CD4-positive, alpha-beta T cell (primary cell): ENCODE measurements at regions not wholly inside any gene's neighbourhood (a gene's known extent, or its start where the extent isn't known, plus 50 kb on each side); places are given as distances from the start of the nearest gene placed in this dataset.
A peak's percentile ranks its signal among the peaks of the same experiment; 100 is the strongest.

Experiments used
- ATAC-seq: fragments of 200-7000 bp; cut with Tn5 transposase; one replicate; pipeline ENCODE4 v1.10.0; 2022; ENCODE audit warnings: mild to moderate bottlenecking; ENCODE audit not compliant: poor library complexity
- CTCF ChIA-PET: fragments of 350-600 bp; sonication (Branson Sonifier 250); formaldehyde crosslinking; loops from one replicate; lab custom pipeline; 2021; ENCODE audit warnings: antibody characterized with exemption, inconsistent platforms; lab: Charles Lee
- POLR2A ChIA-PET: fragments of 350-600 bp; sonication (Branson Sonifier 250); formaldehyde crosslinking; loops from one replicate; lab custom pipeline; 2021; ENCODE audit warnings: antibody characterized with exemption, inconsistent platforms; lab: Charles Lee
- DNase-seq, 14 experiments: peaks; one replicate each; pipeline ENCODE4 v3.0.0-alpha.2; 2013 to 2020; ENCODE audit warnings: mixed read lengths in 2 of 14
- H3K27ac ChIP-seq, 2 donors: one replicate each; pipeline versions ENCODE4 v1.5.1 to v1.7.0; 2013; ENCODE audit warnings: low read length in 2 of 2, low read depth in 1 of 2, mild to moderate bottlenecking in 1 of 2
- H3K27me3 ChIP-seq, 2 experiments: 1 replicate in 1 of 2; 2 replicates in 1 of 2; pipeline versions ENCODE4 v1.6.1 to v1.7.0; 2013; ENCODE audit warnings: low read length in 2 of 2, control low read depth in 1 of 2, mild to moderate bottlenecking in 1 of 2, moderate library complexity in 1 of 2; ENCODE audit not compliant: insufficient read depth in 2 of 2, control insufficient read depth in 1 of 2
- H3K36me3 ChIP-seq: one replicate; pipeline ENCODE4 v1.6.1; 2013; ENCODE audit warnings: low read length, control low read depth; ENCODE audit not compliant: insufficient read depth
- H3K4me1 ChIP-seq: one replicate; pipeline ENCODE4 v1.6.1; 2013; ENCODE audit warnings: low read length, control low read depth; ENCODE audit not compliant: insufficient read depth
- H3K4me3 ChIP-seq: one replicate; pipeline ENCODE4 v1.5.1; 2013; ENCODE audit warnings: mild to moderate bottlenecking, low read length, moderate library complexity
- H3K9me3 ChIP-seq, 2 experiments: 1 replicate in 1 of 2; 2 replicates in 1 of 2; pipeline versions ENCODE4 v1.6.1 to v1.7.0; 2013; ENCODE audit warnings: low read length in 2 of 2, mild to moderate bottlenecking in 2 of 2, control low read depth in 1 of 2, moderate library complexity in 1 of 2; ENCODE audit not compliant: control insufficient read depth in 1 of 2, insufficient read depth in 1 of 2
- H3K27ac Mint-ChIP-seq: one replicate; pipeline ENCODE4 v1.8.0; 2020; ENCODE audit warnings: mixed read lengths
- H3K27me3 Mint-ChIP-seq: one replicate; pipeline ENCODE4 v1.8.0; 2021; ENCODE audit warnings: mixed read lengths
- H3K36me3 Mint-ChIP-seq: one replicate; pipeline ENCODE4 v1.8.0; 2021; ENCODE audit warnings: low read depth, mixed read lengths
- H3K4me1 Mint-ChIP-seq: one replicate; pipeline ENCODE4 v1.8.0; 2021; ENCODE audit warnings: low read depth, mixed read lengths
- H3K4me3 Mint-ChIP-seq: one replicate; pipeline ENCODE4 v1.8.0; 2020; ENCODE audit warnings: mild to moderate bottlenecking, mixed read lengths
- H3K9me3 Mint-ChIP-seq: one replicate; pipeline ENCODE4 v1.8.0; 2020; ENCODE audit warnings: mixed read lengths
- intact Hi-C, 2 experiments: fragments of 100-400 bp; cut with DNase I in 1 of 2; cut with micrococcal nuclease in 1 of 2; formaldehyde crosslinking; loops; one replicate each; pipeline versions ENCODE4 v1.15.1 to v1.9.0; 2023 to 2025; cut with DNase I, micrococcal nuclease
- TF ChIP-seq, protein P1 (sequence below): fragments of 200-600 bp; IDR thresholded peaks from one replicate; pipeline ENCODE4 v1.8.0; 2022; ENCODE audit warnings: antibody characterized with exemption, mild to moderate bottlenecking

DNA sequence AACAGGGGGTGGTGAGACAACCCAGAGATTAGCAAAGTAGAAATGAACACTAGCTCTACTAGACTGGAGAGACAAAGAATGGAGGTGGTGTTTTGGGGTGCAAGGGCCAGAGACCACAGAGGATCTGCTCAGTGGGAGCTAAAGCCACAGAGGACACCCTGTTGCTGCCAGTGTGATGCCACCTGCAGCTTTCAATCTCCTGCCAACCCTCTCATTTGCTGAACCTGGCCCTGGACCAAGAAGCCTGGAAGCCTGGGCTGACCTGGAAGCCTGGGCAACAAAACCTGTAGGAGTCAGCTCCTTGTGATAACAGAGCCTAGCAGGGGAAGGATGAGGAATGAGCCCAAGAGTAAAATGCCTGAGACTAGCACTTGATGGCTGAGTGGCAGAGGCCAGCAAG is 81.1 kb upstream of the ADO start:
- CTCF ChIA-PET, result no interaction called here
- H3K36me3 Mint-ChIP-seq, result no peaks in the 10 kb centered on the region
- H3K4me1 Mint-ChIP-seq, result peaks cover 10% of the 10 kb centered on the region
- Histone ChIP-seq H3K9me3 (no peaks in the 10 kb centered on the region), H3K4me3 (no peak overlapping the region), H3K27ac (no peak overlapping the region), H3K27me3 (no peaks in the 10 kb centered on the region), H3K36me3 (no peaks in the 10 kb centered on the region), H3K4me1 (peaks cover under 1% of the 10 kb centered on the region)
- intact Hi-C loops, result no loop called here
- no peak overlapping the region for H3K27ac Mint-ChIP-seq
- ATAC-seq (no peak), DNase-seq (no peak)
- H3K9me3 Mint-ChIP-seq, result no peaks in the 10 kb centered on the region
- H3K4me3 Mint-ChIP-seq, result no peak overlapping the region
- H3K27me3 Mint-ChIP-seq, result no peaks in the 10 kb centered on the region
- TF ChIP-seq, protein P1, sequence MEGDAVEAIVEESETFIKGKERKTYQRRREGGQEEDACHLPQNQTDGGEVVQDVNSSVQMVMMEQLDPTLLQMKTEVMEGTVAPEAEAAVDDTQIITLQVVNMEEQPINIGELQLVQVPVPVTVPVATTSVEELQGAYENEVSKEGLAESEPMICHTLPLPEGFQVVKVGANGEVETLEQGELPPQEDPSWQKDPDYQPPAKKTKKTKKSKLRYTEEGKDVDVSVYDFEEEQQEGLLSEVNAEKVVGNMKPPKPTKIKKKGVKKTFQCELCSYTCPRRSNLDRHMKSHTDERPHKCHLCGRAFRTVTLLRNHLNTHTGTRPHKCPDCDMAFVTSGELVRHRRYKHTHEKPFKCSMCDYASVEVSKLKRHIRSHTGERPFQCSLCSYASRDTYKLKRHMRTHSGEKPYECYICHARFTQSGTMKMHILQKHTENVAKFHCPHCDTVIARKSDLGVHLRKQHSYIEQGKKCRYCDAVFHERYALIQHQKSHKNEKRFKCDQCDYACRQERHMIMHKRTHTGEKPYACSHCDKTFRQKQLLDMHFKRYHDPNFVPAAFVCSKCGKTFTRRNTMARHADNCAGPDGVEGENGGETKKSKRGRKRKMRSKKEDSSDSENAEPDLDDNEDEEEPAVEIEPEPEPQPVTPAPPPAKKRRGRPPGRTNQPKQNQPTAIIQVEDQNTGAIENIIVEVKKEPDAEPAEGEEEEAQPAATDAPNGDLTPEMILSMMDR, result no peak
- POLR2A ChIA-PET, result interaction anchor here (1.1 to 3.1 kb wide), 2 partner anchors 10 to 93 kb away, joined by 3 to 13 read pairs; partner anchors contain the start of gene EGR2

DNA sequence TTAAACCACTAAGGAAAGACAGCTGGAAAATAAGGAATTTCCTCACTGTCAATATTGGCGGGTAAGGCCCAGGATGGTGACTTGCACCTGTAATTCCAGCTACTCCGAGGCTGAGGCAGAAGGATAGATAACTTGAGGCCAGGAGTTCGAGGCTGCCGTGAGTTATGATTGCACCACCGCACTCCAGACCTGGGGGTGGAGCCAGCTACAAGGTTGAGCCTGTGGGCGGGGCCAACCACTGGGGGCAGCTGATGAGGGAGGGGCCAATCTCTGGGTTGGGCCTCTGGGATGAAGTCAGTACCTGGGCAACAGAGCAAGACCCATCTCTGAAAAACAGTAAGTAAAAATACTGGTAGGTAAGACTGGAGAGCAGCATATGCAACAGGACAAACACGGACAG is 80.1 kb upstream of the ADO start:
- ChIA-PET POLR2A (interaction anchor here (3.1 kb wide), 1 partner anchor 9 kb away, joined by 13 read pairs; no protein-coding TSS in a partner anchor), CTCF (no interaction called here)
- no peaks in the 10 kb centered on the region for H3K9me3 Mint-ChIP-seq
- peaks cover 10% of the 10 kb centered on the region for H3K4me1 Mint-ChIP-seq
- H3K36me3 Mint-ChIP-seq, result no peaks in the 10 kb centered on the region
- no peak for DNase-seq
- H3K36me3 ChIP-seq, result no peaks in the 10 kb centered on the region
- H3K27me3 Mint-ChIP-seq, result no peaks in the 10 kb centered on the region
- no peaks in the 10 kb centered on the region for H3K9me3 ChIP-seq
- H3K27ac Mint-ChIP-seq, result no peak overlapping the region
- no peak overlapping the region for H3K4me3 ChIP-seq
- H3K4me1 ChIP-seq, result peaks cover 6% of the 10 kb centered on the region
- no peaks in the 10 kb centered on the region for H3K27me3 ChIP-seq
- intact Hi-C loops, result no loop called here
- TF ChIP-seq, protein P1, result no peak
- no peak for ATAC-seq
- no peak overlapping the region for H3K27ac ChIP-seq
- no peak overlapping the region for H3K4me3 Mint-ChIP-seq

DNA sequence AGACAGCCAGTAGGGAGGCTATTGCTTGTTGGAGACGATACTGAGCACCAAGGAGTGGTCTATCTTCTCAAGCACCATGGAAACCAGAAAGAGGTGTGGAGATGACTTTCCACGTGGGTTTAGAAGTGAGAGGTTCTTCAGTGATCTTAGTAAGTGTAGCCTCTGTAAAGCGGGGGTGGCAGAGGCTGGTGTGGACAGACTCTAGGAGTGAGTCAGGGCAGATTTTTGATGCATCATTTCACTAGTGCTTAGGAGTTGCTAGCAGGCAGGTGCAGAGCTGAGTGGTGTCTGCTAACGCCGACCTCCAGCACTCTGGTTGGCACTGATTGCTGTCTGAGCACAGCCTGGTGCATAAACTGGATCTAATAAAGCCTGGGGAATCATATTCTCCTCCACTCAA is 78.4 kb upstream of the ADO start:
- H3K27ac ChIP-seq, result no peak overlapping the region
- TF ChIP-seq, protein P1, result no peak
- CTCF ChIA-PET, result no interaction called here
- H3K4me3 ChIP-seq, result no peak overlapping the region
- H3K36me3 Mint-ChIP-seq, result no peaks in the 10 kb centered on the region
- intact Hi-C loops, result loop anchor here in 1 of 2 experiments (5.0 kb wide), 1 partner anchor 76 kb away; the partner anchor contains the start of gene ADO
- peaks cover 10% of the 10 kb centered on the region for H3K4me1 Mint-ChIP-seq
- ATAC-seq (no peak), DNase-seq (peak in 1 of 14 experiments; percentile 16)
- no peak overlapping the region for H3K27ac Mint-ChIP-seq
- H3K4me3 Mint-ChIP-seq, result no peak overlapping the region
- H3K27me3 Mint-ChIP-seq, result no peaks in the 10 kb centered on the region
- no peaks in the 10 kb centered on the region for H3K9me3 Mint-ChIP-seq
- POLR2A ChIA-PET, result no interaction called here
- peaks cover 6% of the 10 kb centered on the region for H3K4me1 ChIP-seq
- no peaks in the 10 kb centered on the region for H3K9me3 ChIP-seq
- no peaks in the 10 kb centered on the region for H3K36me3 ChIP-seq
- H3K27me3 ChIP-seq, result no peaks in the 10 kb centered on the region
